H1 (cell line): ENCODE measurements at regions not wholly inside any gene's neighbourhood (a gene's known extent, or its start where the extent isn't known, plus 50 kb on each side); places are given as distances from the start of the nearest gene placed in this dataset.

ENCODE experiments used
- CTCF ChIA-PET: fragments of 300-600 bp; sonication (Branson Sonifier 250); formaldehyde crosslinking; loops from one replicate; lab custom pipeline; 2021; ENCODE audit not compliant: partially characterized antibody; lab: Charles Lee
- POLR2A ChIA-PET: fragments of 300-600 bp; sonication (Branson Sonifier 250); formaldehyde crosslinking; loops from one replicate; lab custom pipeline; 2021; ENCODE audit warnings: inconsistent platforms; ENCODE audit not compliant: partially characterized antibody; lab: Charles Lee
- DNase-seq, 2 experiments: peaks; one replicate each; pipeline versions ENCODE4 v3.0.0 to v3.0.0-alpha.2; 2010 to 2022; ENCODE audit warnings: low spot score in 2 of 2, low read depth in 1 of 2, mixed read lengths in 1 of 2
- FAIRE-seq: peaks from 2 replicates; lab custom pipeline; 2011; peaks lifted over from hg19 to GRCh38; lab: Jason Lieb, UNC
- H2AFZ ChIP-seq: 2 replicates; pipeline ENCODE4 v1.8.1; 2012; ENCODE audit warnings: low read length, inconsistent platforms
- H2AK5ac ChIP-seq: 2 replicates; pipeline ENCODE4 v1.6.1; 2013; ENCODE audit warnings: low read depth, low read length
- H2BK120ac ChIP-seq: replicated peaks from 2 replicates; pipeline ENCODE3; 2013; ENCODE audit warnings: low read depth, low read length, inconsistent platforms
- H2BK12ac ChIP-seq: 2 replicates; pipeline ENCODE4 v1.6.1; 2013; ENCODE audit warnings: low read depth, low read length
- H2BK15ac ChIP-seq: 2 replicates; pipeline ENCODE4 v1.6.1; 2013; ENCODE audit warnings: low read length
- H2BK20ac ChIP-seq: 2 replicates; pipeline ENCODE4 v1.6.1; 2013; ENCODE audit warnings: low read length
- H2BK5ac ChIP-seq: 2 replicates; pipeline ENCODE4 v1.6.1; 2013; ENCODE audit warnings: low read depth, low read length
- H3K14ac ChIP-seq: 2 replicates; pipeline ENCODE4 v1.6.1; 2013; ENCODE audit warnings: inconsistent platforms; ENCODE audit not compliant: insufficient read length
- H3K18ac ChIP-seq: 2 replicates; pipeline ENCODE4 v1.6.1; 2013; ENCODE audit warnings: low read length; ENCODE audit errors: extremely low read depth
- H3K23ac ChIP-seq: 2 replicates; pipeline ENCODE4 v1.6.1; 2013; ENCODE audit warnings: inconsistent platforms; ENCODE audit not compliant: insufficient read length
- H3K23me2 ChIP-seq: 2 replicates; pipeline ENCODE4 v1.6.1; 2013; ENCODE audit warnings: low read depth, low read length
- H3K27ac ChIP-seq: 2 replicates; pipeline ENCODE4 v1.6.1; 2011; ENCODE audit warnings: low read depth, low read length, inconsistent platforms
- H3K27me3 ChIP-seq, 4 experiments: replicated peaks in 1 of 4; 1 replicate in 1 of 4; 2 replicates in 3 of 4; pipeline versions ENCODE4 v1.6.1 to v1.8.1; 2011 to 2013; ENCODE audit warnings: low read length in 3 of 4, mild to moderate bottlenecking in 3 of 4, inconsistent platforms in 2 of 4, mixed read lengths in 2 of 4, moderate library complexity in 1 of 4; ENCODE audit not compliant: control insufficient read depth in 3 of 4, insufficient read depth in 3 of 4; ENCODE audit errors: extremely low read depth in 1 of 4
- H3K36me3 ChIP-seq, 4 experiments: 2 replicates each; pipeline versions ENCODE4 v1.6.1 to v1.8.1; 2011 to 2013; ENCODE audit warnings: mild to moderate bottlenecking in 4 of 4, low read length in 3 of 4, moderate library complexity in 2 of 4, control low read depth in 1 of 4, inconsistent platforms in 1 of 4; ENCODE audit not compliant: insufficient read depth in 4 of 4, control insufficient read depth in 2 of 4
- H3K4ac ChIP-seq: replicated peaks from 2 replicates; pipeline ENCODE3; 2013; ENCODE audit warnings: low read length, low read depth, mixed read lengths, inconsistent platforms; ENCODE audit not compliant: insufficient read length
- H3K4me1 ChIP-seq, 4 experiments: replicated peaks in 1 of 4; 1 replicate in 1 of 4; 2 replicates in 3 of 4; pipeline versions ENCODE4 v1.6.1 to v1.8.1; 2011 to 2013; ENCODE audit warnings: low read length in 3 of 4, inconsistent platforms in 2 of 4, mixed read lengths in 1 of 4; ENCODE audit not compliant: insufficient read depth in 4 of 4, control insufficient read depth in 3 of 4
- H3K4me2 ChIP-seq, 2 experiments: 2 replicates each; pipeline versions ENCODE4 v1.6.1 to v1.8.1; 2011 to 2013; ENCODE audit warnings: low read depth in 2 of 2, low read length in 2 of 2, control low read depth in 1 of 2, inconsistent platforms in 1 of 2, mild to moderate bottlenecking in 1 of 2; ENCODE audit not compliant: insufficient read depth in 1 of 2
- H3K4me3 ChIP-seq, 4 experiments: fragments of 200-600, 300-600 bp in 1 of 4; sonication (generic), shearing (Covaris generic), sonication (Bioruptor Twin) in 1 of 4; 2 replicates each; pipeline versions ENCODE4 v1.5.1 to v1.8.1; 2011 to 2016; ENCODE audit warnings: low read length in 4 of 4, low read depth in 3 of 4, control low read depth in 2 of 4, inconsistent platforms in 2 of 4, mild to moderate bottlenecking in 2 of 4, mixed read lengths in 1 of 4, moderate library complexity in 1 of 4; ENCODE audit not compliant: insufficient read depth in 2 of 4; ENCODE audit errors: extremely low read depth in 1 of 4
- H3K56ac ChIP-seq: replicated peaks from 2 replicates; pipeline ENCODE3; 2013; ENCODE audit warnings: low read depth, mild to moderate bottlenecking, mixed read lengths, low read length, inconsistent platforms; ENCODE audit not compliant: insufficient read length
- H3K79me1 ChIP-seq: 2 replicates; pipeline ENCODE4 v1.6.1; 2013; ENCODE audit warnings: low read depth, low read length, control low read depth
- H3K79me2 ChIP-seq, 2 experiments: 2 replicates each; pipeline versions ENCODE4 v1.6.1 to v1.8.1; 2012 to 2013; ENCODE audit warnings: low read length in 2 of 2, mild to moderate bottlenecking in 2 of 2, inconsistent platforms in 1 of 2; ENCODE audit not compliant: insufficient read depth in 2 of 2, control insufficient read depth in 1 of 2
- H3K9ac ChIP-seq, 4 experiments: replicated peaks in 1 of 4; 1 replicate in 1 of 4; 2 replicates in 3 of 4; pipeline versions ENCODE4 v1.6.1 to v1.8.1; 2011 to 2013; ENCODE audit warnings: low read depth in 3 of 4, low read length in 3 of 4, control low read depth in 2 of 4, mild to moderate bottlenecking in 2 of 4, moderate library complexity in 2 of 4, inconsistent platforms in 1 of 4; ENCODE audit errors: extremely low read depth in 1 of 4
- H3K9me3 ChIP-seq, 2 experiments: 2 replicates each; pipeline versions ENCODE4 v1.6.1 to v1.8.1; 2012 to 2013; ENCODE audit warnings: mild to moderate bottlenecking in 2 of 2, moderate library complexity in 2 of 2, control low read depth in 1 of 2, inconsistent platforms in 1 of 2, low read depth in 1 of 2, low read length in 1 of 2, mixed read lengths in 1 of 2; ENCODE audit not compliant: insufficient read depth in 2 of 2
- H4K20me1 ChIP-seq, 2 experiments: replicated peaks in 1 of 2; 2 replicates each; pipeline versions ENCODE3 to v1.8.1; 2011 to 2013; ENCODE audit warnings: inconsistent platforms in 2 of 2, low read length in 2 of 2, mild to moderate bottlenecking in 1 of 2; ENCODE audit not compliant: insufficient read depth in 2 of 2, control insufficient read depth in 1 of 2
- H4K5ac ChIP-seq: 2 replicates; pipeline ENCODE4 v1.6.1; 2013; ENCODE audit warnings: low read length, low read depth, mixed read lengths, inconsistent platforms; ENCODE audit not compliant: insufficient read length
- H4K8ac ChIP-seq: 2 replicates; pipeline ENCODE4 v1.8.0; 2013; ENCODE audit warnings: mild to moderate bottlenecking, moderate library complexity, low read length, inconsistent platforms; ENCODE audit not compliant: insufficient read depth; ENCODE audit errors: extremely low read depth
- H4K91ac ChIP-seq: replicated peaks from 2 replicates; pipeline ENCODE3; 2013; ENCODE audit warnings: low read length, mixed read lengths, inconsistent platforms; ENCODE audit not compliant: insufficient read length
- ATF3 ChIP-seq: IDR thresholded peaks from 2 replicates; pipeline ENCODE4 v1.6.1; 2011; ENCODE audit warnings: low read depth, mild to moderate bottlenecking, low read length; ENCODE audit not compliant: insufficient read depth
- RFX5 ChIP-seq: IDR thresholded peaks from 2 replicates; pipeline ENCODE4 v1.6.1; 2011; ENCODE audit warnings: low read depth, low read length, improper control_type of control experiment, borderline replicate concordance
- WGBS, 2 experiments: shearing (Covaris generic) in 1 of 2; methylation state at CpG; one replicate each; pipeline versions ENCODE4 v1.1.6 to v1.1.7; 2013 to 2015; ENCODE audit warnings: low lambda C conversion rate in 2 of 2, mixed read lengths in 2 of 2, inconsistent platforms in 1 of 2, low coverage in 1 of 2, missing lambda C conversion rate in 1 of 2; ENCODE audit not compliant: insufficient replicate concordance in 2 of 2, insufficient coverage in 1 of 2, insufficient read length in 1 of 2; ENCODE audit errors: extremely low coverage in 1 of 2, missing lambda C conversion rate in 1 of 2; 5-methylcytosine and 5-hydroxymethylcytosine counted together

- no peaks in the 10 kb centered on the region for H3K4me1 ChIP-seq
- no peak overlapping the region for H3K18ac ChIP-seq
- no peak overlapping the region for H3K9ac ChIP-seq
- no peak overlapping the region for H3K4me3 ChIP-seq
- H4K5ac ChIP-seq, result no peak overlapping the region
- H2BK15ac ChIP-seq, result no peak overlapping the region
- no peaks in the 10 kb centered on the region for H3K79me2 ChIP-seq
- no peak overlapping the region for H3K4ac ChIP-seq
- POLR2A ChIA-PET, result no interaction called here
- H3K36me3 ChIP-seq, result no peaks in the 10 kb centered on the region
- 0 out of 2 replicates have a peak overlapping the region, but pooled peaks have one; percentile 25 for H4K8ac ChIP-seq
- H3K27me3 ChIP-seq, result no peaks in the 10 kb centered on the region
- no peak overlapping the region for H2BK5ac ChIP-seq
- no peak overlapping the region for H4K91ac ChIP-seq
- H2AFZ ChIP-seq, result no peak overlapping the region
- H3K79me1 ChIP-seq, result no peaks in the 10 kb centered on the region
- no peak overlapping the region for H3K56ac ChIP-seq
- H4K20me1 ChIP-seq, result no peaks in the 10 kb centered on the region
- H2BK120ac ChIP-seq, result no peak overlapping the region
- FAIRE-seq, result no peak
- no peak for TF ChIP-seq ATF3
- no peak for TF ChIP-seq RFX5
- H3K23me2 ChIP-seq, result no peaks in the 10 kb centered on the region
- CTCF ChIA-PET, result interaction anchor here (1.3 kb wide), 1 partner anchor 8 kb away, joined by 3 read pairs; no protein-coding TSS in a partner anchor
- H2BK20ac ChIP-seq, result no peak overlapping the region
- WGBS, 2 experiments, result 92% methylated on average over 4 of the region's 4 CpGs; no CpG with 5 or more reads in 1 of the 2 experiments
- no peak overlapping the region for H3K23ac ChIP-seq
- 0 out of 4 replicates have a peak, but pooled peaks cover 0 to 2% of the 10 kb centered on the region in 2 experiments for H3K9me3 ChIP-seq
- DNase-seq, result no peak
- H2BK12ac ChIP-seq, result no peak overlapping the region
- no peak overlapping the region for H2AK5ac ChIP-seq
- H3K27ac ChIP-seq, result no peak overlapping the region; the same call in 1 of the 2 replicates
- no peak overlapping the region for H3K4me2 ChIP-seq
- no peak overlapping the region for H3K14ac ChIP-seq
Observed at GRCh38 chr1:194624833-194625232, 1438.4 kb upstream of the B3GALT2 start.
